IPS DF 6.9 (cell line): ENCODE measurements at regions not wholly inside any gene's neighbourhood (a gene's known extent, or its start where the extent isn't known, plus 50 kb on each side); places are given as distances from the start of the nearest gene placed in this dataset.

ENCODE experiments used
- DNase-seq: peaks from one replicate; pipeline ENCODE4 v3.0.0-alpha.2; 2013; ENCODE audit warnings: low read depth, low spot score
- H3K27ac ChIP-seq: one replicate; pipeline ENCODE4 v1.5.1; 2013; ENCODE audit warnings: low read length, control low read depth
- H3K27me3 ChIP-seq: 2 replicates; pipeline ENCODE4 v1.6.1; 2013; ENCODE audit warnings: mild to moderate bottlenecking, low read length; ENCODE audit not compliant: control insufficient read depth, insufficient read depth
- H3K36me3 ChIP-seq: 2 replicates; pipeline ENCODE4 v1.6.1; 2013; ENCODE audit warnings: low read length; ENCODE audit not compliant: control insufficient read depth, insufficient read depth
- H3K4me1 ChIP-seq: 2 replicates; pipeline ENCODE4 v1.6.1; 2013; ENCODE audit warnings: low read length; ENCODE audit not compliant: control insufficient read depth, insufficient read depth
- H3K4me3 ChIP-seq: 2 replicates; pipeline ENCODE4 v1.5.1; 2013; ENCODE audit warnings: mild to moderate bottlenecking, low read length
- H3K9me3 ChIP-seq: 2 replicates; pipeline ENCODE4 v1.6.1; 2013; ENCODE audit warnings: low read length, inconsistent platforms; ENCODE audit not compliant: control insufficient read depth, insufficient read depth
- WGBS: extraction: QIAGEN DNeasy Blood & Tissue Kit; methylation state at CpG from one replicate; pipeline ENCODE4 v1.1.7; 2013; ENCODE audit warnings: mixed read lengths, missing lambda C conversion rate; ENCODE audit not compliant: insufficient read length, insufficient coverage; 5-methylcytosine and 5-hydroxymethylcytosine counted together

DNA sequence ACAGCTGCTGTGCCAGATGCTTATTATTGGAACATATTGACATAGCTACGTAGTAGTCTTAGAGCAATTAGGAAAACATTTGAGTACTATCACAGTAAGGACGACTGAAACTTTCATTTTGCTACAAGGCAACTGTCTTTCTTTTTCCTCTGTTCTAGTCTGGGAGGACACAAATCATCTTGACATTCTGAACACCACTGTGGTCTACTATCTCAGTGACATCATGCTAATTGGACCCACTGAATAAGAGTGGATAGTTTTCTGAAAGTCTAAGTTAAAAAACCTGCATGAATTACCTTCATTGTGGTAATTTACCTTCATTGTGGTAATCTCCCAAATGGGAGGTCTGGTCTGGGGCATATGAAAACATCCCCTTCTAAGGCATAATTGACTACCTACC lies 163.3 kb upstream of the MOCS1 start:
- no peak overlapping the region for H3K27ac ChIP-seq
- H3K27me3 ChIP-seq = no peaks in the 10 kb centered on the region
- no peaks in the 10 kb centered on the region for H3K9me3 ChIP-seq
- no CpG with 5 or more reads among the region's 2 CpGs for WGBS
- H3K4me1 ChIP-seq = no peaks in the 10 kb centered on the region
- no peak for DNase-seq
- H3K4me3 ChIP-seq = no peak overlapping the region
- H3K36me3 ChIP-seq = no peaks in the 10 kb centered on the region

DNA sequence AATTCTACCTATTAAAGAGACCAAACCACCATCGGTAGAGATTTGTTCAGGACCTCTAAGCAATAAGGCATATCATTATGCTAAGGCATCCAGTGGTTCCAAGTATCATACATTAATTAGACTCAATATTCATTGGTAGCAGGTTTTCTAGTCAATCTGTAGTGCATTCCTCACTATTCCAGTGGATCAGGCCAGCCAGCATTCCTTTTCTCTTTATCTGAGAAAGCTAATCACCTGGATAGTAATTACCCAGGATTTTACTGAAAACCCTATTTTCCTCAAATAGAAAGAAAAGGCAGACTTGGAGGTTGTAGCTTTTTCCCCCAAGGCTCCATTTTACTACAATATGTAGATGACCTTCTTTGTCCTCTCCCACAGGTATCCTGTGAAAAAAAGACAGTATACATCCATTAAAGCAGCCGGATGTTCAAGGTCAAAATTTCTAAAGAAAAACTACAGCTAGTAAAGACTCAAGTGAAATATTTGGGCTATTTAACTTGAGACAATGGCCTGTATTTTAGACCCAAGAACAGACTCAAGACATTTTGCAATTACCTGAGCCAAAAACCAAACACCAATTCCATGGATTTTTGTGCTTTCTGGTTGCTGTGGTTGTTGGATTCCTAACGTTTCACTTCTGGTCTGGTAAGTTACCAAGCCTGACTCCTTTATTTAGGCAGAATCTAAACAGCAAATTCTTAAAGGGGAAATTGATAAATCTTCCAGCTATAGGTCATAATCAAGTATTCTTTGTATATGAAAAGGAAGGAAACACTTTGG lies 149.1 kb upstream of the MOCS1 start:
- Histone ChIP-seq H3K4me3 (no peak overlapping the region), H3K27ac (no peak overlapping the region), H3K9me3 (no peaks in the 10 kb centered on the region), H3K4me1 (no peaks in the 10 kb centered on the region), H3K36me3 (no peaks in the 10 kb centered on the region), H3K27me3 (no peaks in the 10 kb centered on the region)
- no CpG with 5 or more reads among the region's 3 CpGs for WGBS
- no peak for DNase-seq

DNA sequence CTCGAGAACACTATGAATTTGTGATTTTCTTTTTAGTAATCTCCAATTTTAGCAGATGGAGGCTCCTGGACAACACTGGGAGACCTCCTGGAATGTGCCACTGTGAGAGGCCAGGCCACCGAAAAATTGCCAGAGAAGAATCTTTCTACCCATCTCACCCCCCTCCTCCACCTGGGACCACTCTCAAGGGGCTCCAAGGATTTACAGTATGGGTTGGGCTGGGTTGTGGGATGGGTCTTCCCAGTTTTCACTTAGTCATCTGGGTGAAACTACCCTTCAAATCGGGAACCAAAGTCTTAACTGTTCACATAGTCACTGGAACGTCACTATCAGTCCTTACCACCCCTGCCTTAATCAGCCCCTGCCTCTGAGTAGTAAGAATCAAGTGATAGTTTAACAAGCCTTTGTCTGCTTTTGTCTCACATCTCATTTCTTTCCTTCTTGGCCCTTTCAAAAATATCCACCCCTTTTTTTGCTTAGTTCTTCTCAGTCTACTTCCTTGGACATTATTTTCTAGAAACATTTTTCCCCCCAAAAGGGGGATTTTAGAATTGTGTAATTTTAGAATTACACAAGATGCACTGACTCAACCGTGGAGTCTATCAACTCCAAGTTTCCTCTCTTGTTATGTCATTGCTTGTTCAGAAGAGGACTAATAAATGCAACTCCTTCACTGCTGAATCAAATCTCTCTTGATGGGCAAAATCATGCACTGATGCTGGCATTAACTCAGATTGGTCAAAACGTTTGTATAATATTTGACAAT lies 148.2 kb upstream of the MOCS1 start:
- WGBS = no CpG with 5 or more reads among the region's 6 CpGs
- H3K27me3 ChIP-seq = no peaks in the 10 kb centered on the region

DNA sequence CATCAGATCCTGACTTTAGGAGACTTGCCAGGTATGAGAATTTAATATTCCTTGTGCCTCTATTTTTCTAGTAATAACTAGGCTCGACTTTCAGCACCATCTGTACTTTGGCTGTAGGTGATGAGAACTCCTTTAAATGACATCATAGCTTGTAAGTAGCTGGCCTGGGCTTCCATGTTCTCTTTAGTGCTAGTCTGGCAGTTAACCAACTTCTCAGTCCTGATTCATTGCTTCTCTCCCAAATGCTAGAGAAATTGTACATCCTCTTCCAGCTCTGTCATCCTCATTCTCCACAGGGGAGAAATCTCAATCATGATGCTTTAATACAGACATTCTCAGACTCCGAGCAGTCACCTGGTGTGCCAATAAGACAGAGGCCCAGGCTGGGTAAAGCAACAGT lies 143.5 kb upstream of the MOCS1 start:
- no peaks in the 10 kb centered on the region for H3K4me1 ChIP-seq
- H3K9me3 ChIP-seq = no peaks in the 10 kb centered on the region
- no CpG with 5 or more reads among the region's 2 CpGs for WGBS
- H3K27ac ChIP-seq = no peak overlapping the region
- DNase-seq = no peak
- H3K36me3 ChIP-seq = no peaks in the 10 kb centered on the region
- H3K27me3 ChIP-seq = no peaks in the 10 kb centered on the region
- no peak overlapping the region for H3K4me3 ChIP-seq

More for the DNA sequence above, 148.2 kb upstream of the MOCS1 start:
- H3K36me3 ChIP-seq = no peaks in the 10 kb centered on the region
- H3K27ac ChIP-seq = no peak overlapping the region
- DNase-seq = no peak
- H3K4me3 ChIP-seq = no peak overlapping the region
- no peaks in the 10 kb centered on the region for H3K4me1 ChIP-seq
- H3K9me3 ChIP-seq = no peaks in the 10 kb centered on the region

DNA sequence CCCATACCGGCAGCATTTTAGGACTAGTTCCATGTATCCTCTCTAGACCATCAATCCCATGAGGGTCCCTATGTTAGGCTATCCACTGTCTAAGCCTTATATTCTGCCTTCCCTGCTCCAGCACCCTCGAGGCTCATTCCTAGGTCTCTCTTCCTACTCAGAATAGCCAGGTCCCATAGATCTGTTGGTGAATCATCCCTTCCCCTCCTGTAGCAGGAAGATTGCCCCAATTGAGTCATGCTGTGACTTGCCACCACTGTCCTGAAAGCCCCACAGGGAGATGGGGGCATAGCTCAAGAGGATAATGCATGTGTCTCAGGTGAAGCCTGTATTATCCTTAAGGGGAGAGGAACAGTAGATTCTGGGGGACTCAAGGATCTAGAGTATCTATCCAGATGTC lies 143.1 kb upstream of the MOCS1 start:
- Histone ChIP-seq H3K9me3 (no peaks in the 10 kb centered on the region), H3K4me1 (no peaks in the 10 kb centered on the region), H3K27me3 (no peaks in the 10 kb centered on the region), H3K4me3 (no peak overlapping the region), H3K36me3 (no peaks in the 10 kb centered on the region), H3K27ac (no peak overlapping the region)
- DNase-seq = no peak
- WGBS = no CpG with 5 or more reads among the region's 2 CpGs

DNA sequence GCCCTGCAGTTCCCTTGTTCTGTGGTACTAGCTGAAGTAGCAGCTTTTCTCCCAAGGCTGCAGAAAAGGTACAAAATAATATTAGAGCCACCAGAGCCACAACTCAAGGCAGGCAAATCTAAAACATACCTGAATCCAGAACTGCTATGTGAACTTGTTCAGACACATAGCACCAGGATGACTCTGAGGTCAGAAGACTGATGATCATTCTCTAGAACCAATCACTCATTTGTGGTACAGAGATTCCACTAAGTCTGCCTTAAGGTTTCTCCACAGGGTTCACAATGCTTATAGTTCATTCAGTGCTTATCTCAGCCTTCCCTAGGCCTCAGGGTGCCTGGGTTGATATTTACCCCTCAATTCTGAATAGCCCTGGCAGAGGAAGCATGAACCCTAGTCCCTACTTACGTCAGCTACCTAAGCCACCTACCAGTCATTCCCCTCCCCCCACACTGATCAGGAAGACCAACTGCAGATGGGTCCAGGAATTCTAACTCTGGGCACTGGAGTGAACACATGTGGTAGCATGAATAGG lies 140.9 kb upstream of the MOCS1 start:
- DNase-seq = no peak
- no peak overlapping the region for H3K4me3 ChIP-seq
- H3K27ac ChIP-seq = no peak overlapping the region
- no peaks in the 10 kb centered on the region for H3K36me3 ChIP-seq
- H3K4me1 ChIP-seq = no peaks in the 10 kb centered on the region
- WGBS = no CpG with 5 or more reads among the region's 1 CpG
- H3K9me3 ChIP-seq = no peaks in the 10 kb centered on the region
- H3K27me3 ChIP-seq = no peaks in the 10 kb centered on the region

DNA sequence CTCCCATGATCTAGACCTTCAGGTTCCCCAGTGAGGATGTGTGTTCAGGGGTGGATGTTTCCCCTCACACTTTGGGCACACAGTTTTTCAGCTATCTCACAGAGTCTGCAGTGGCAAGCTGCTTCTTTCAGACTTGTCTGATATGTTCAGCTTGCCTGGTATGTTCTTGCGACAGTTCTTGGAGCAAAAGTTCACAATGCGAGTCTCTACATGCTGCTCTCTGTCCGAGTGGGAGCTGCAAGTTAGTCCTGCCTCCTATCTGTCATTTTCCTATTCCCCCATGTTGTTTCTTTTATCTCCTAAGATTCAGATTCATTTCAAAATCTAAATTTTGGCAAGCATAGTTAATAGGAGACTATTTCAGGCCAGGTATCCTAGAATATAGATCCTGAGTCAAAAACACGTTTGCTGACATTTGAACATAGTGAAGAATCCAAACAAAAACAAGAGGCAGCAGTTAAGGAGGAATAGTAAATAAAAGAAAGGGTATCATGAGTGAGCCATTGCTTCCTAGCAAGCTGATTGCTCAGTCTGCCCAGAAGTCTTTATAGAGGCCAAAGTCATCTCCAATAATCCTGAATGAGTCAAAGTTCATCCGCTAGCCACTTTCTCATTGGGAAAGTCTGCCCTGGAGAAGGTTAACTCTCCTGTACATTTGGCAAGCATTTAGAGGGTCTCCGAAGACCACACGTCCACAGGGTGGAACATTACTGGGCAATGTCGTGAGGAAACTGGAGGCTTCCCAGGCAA lies 140.2 kb upstream of the MOCS1 start:
- DNase-seq = no peak
- H3K4me1 ChIP-seq = no peaks in the 10 kb centered on the region
- no peaks in the 10 kb centered on the region for H3K36me3 ChIP-seq
- no CpG with 5 or more reads among the region's 8 CpGs for WGBS
- H3K4me3 ChIP-seq = no peak overlapping the region
- H3K27me3 ChIP-seq = no peaks in the 10 kb centered on the region
- H3K9me3 ChIP-seq = no peaks in the 10 kb centered on the region
- no peak overlapping the region for H3K27ac ChIP-seq

DNA sequence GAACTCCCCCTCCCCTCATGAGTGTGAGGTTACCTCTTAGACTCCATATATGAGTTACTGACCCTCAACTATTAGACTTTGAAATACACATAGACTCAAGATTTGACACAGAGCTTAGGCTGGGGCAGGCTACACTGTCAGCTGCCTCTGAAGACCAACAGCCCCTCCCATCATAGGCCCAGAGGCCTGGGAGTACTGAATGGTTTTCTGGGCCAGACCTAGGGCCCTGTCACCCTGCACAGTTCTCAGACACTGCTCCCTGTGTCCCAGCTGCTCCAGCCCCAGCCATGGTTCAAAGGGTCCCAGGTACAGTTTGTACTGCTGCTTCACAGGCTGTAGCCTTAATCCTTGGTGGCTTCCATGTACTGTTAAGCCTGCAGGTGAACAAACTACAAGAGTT lies 132.1 kb upstream of the MOCS1 start:
- Histone ChIP-seq H3K27me3 (no peaks in the 10 kb centered on the region), H3K27ac (no peak overlapping the region), H3K4me3 (no peak overlapping the region), H3K9me3 (no peaks in the 10 kb centered on the region), H3K4me1 (no peaks in the 10 kb centered on the region), H3K36me3 (no peaks in the 10 kb centered on the region)
- no peak for DNase-seq

DNA sequence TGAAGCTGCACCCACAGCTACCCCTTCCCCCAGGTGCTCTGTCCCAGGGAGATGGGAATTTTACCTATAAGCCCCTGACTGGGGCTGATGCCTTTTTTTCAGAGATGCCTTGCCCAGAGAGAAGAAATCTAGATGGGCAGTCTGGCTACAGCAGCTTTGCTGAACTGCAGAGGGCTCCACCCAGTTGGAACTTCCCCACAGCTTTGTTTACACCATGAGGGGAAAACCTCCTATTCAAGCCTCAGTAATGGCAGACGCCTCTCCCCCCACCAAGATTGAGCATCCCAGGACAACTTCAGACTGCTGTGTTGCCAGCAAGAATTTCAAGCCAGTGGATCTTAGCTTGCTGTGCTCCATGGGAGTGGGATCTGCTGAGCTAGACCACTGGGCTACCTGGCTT lies 122.6 kb upstream of the MOCS1 start:
- DNase-seq = no peak
- H3K4me1 ChIP-seq = no peaks in the 10 kb centered on the region
- WGBS = no CpG with 5 or more reads among the region's 1 CpG
- H3K27ac ChIP-seq = no peak overlapping the region
- H3K9me3 ChIP-seq = no peaks in the 10 kb centered on the region; the same call in 1 of the 2 replicates
- no peak overlapping the region for H3K4me3 ChIP-seq
- no peaks in the 10 kb centered on the region for H3K27me3 ChIP-seq
- H3K36me3 ChIP-seq = no peaks in the 10 kb centered on the region

DNA sequence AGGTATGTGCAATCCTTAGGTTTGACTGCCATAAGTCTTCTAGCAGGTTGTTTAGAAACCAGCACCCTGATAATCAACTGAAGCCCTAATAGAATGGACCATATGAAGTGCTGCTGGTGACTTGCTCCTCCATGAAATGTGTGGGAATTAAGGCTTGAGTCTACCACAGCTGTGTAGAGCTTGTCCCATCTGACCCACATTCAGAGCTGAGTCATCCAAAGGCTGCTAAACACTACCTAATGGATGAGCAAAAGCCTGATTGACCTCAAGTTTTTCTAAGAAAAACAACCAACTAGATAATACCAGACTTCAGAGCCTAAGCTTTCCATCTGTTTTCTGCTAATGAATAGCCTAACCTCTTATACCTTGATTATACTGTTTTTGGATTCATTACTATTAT lies 120.3 kb upstream of the MOCS1 start:
- Histone ChIP-seq H3K9me3 (no peaks in the 10 kb centered on the region; the same call in 1 of the 2 replicates), H3K4me1 (no peaks in the 10 kb centered on the region), H3K27me3 (no peaks in the 10 kb centered on the region), H3K27ac (no peak overlapping the region), H3K36me3 (no peaks in the 10 kb centered on the region), H3K4me3 (no peak overlapping the region)
- no peak for DNase-seq
